HEK293T (cell line): ENCODE measurements at regions not wholly inside any gene's neighbourhood (a gene's known extent, or its start where the extent isn't known, plus 50 kb on each side); places are given as distances from the start of the nearest gene placed in this dataset.

Source experiments
- FOXM1 ChIP-seq: fragments of 450-650 bp; IDR thresholded peaks from 2 replicates; pipeline ENCODE4 v1.6.1; 2017; ENCODE audit warnings: mild to moderate bottlenecking, borderline replicate concordance
- HDGF ChIP-seq: fragments of 450-650 bp; IDR thresholded peaks from 2 replicates; pipeline ENCODE4 v1.6.1; 2017; ENCODE audit warnings: antibody characterized with exemption, borderline replicate concordance

GRCh38 chr2:111226876-111227700, 106.4 kb downstream of the BCL2L11 start:
- no peak for TF ChIP-seq FOXM1
- no peak for TF ChIP-seq HDGF
